ENCODE measurements at regions not wholly inside any gene's neighbourhood (a gene's known extent, or its start where the extent isn't known, plus 50 kb on each side); places are given as distances from the start of the nearest gene placed in this dataset.

DNA sequence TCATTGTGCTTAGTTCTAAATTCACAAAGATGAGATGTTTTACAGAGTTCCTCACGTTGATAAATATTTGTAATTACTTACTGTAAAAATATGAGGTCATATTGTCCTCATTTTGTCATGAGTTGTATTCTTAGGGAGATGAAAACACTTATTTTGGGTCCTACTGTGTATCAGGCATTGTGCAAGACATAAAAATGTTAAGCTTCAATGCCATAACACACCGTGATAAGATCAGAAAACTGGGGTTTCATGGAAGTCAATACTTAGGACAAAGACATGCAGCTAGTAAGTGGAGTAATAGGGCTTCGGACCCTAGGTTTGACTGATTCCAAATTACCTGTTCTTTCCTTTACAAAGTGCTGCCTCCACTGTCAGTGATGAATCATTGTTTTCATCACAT, 720.7 kb upstream of the ZP4 start:
- TF ChIP-seq CTCF (IDR thresholded peaks at IDR 0.05; ENCODE audit: insufficient read depth, low read depth, low read length) (no peak), EZH2 (IDR thresholded peaks at IDR 0.05; ENCODE audit: insufficient read depth, low read length) (no peak)

All from astrocyte (in vitro differentiated cells and primary cell).